GM10248 (cell line): ENCODE measurements at regions not wholly inside any gene's neighbourhood (a gene's known extent, or its start where the extent isn't known, plus 50 kb on each side); places are given as distances from the start of the nearest gene placed in this dataset.

Experiments
- CTCF ChIA-PET: fragments of 300-600 bp; sonication (Branson Sonifier 250); formaldehyde crosslinking; extraction: SDS; loops from one replicate; lab custom pipeline; 2021; ENCODE audit warnings: antibody characterized with exemption; lab: Yijun Ruan, JAX
- POLR2A ChIA-PET: fragments of 350-650 bp; sonication (Branson Sonifier 250); formaldehyde crosslinking; extraction: SDS; loops from one replicate; lab custom pipeline; 2020; ENCODE audit warnings: antibody characterized with exemption; lab: Yijun Ruan, JAX
- DNase-seq: peaks from one replicate; pipeline ENCODE4 v3.0.0; 2012; ENCODE audit errors: extremely low spot score
- TF ChIP-seq, protein P1 (sequence below): IDR thresholded peaks from 2 replicates; pipeline ENCODE4 v1.5.1; 2012; ENCODE audit warnings: mild to moderate bottlenecking, low read depth; ENCODE audit errors: extremely low read depth, missing control alignments, control extremely low read depth

DNA sequence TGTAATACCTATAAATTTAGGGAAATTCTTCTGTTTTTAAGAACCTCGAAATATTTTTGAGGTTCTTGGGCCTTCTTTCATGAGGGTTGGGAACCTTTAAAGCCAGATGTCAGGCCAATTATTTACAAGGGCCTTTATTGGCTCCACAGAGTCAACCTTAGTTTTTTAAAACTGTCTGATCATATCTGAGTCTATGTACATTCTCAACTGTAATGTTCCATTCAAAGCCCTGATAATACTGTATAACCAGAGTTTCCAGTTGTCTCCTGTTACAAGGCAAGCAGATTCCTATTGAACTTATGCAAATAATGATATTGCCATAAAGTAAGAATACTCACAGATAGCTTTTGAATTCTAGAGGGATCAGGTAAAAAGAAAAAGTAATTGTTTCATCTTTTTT is 545.5 kb downstream of the EPM2A start:
- TF ChIP-seq, protein P1, sequence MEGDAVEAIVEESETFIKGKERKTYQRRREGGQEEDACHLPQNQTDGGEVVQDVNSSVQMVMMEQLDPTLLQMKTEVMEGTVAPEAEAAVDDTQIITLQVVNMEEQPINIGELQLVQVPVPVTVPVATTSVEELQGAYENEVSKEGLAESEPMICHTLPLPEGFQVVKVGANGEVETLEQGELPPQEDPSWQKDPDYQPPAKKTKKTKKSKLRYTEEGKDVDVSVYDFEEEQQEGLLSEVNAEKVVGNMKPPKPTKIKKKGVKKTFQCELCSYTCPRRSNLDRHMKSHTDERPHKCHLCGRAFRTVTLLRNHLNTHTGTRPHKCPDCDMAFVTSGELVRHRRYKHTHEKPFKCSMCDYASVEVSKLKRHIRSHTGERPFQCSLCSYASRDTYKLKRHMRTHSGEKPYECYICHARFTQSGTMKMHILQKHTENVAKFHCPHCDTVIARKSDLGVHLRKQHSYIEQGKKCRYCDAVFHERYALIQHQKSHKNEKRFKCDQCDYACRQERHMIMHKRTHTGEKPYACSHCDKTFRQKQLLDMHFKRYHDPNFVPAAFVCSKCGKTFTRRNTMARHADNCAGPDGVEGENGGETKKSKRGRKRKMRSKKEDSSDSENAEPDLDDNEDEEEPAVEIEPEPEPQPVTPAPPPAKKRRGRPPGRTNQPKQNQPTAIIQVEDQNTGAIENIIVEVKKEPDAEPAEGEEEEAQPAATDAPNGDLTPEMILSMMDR: no peak
- DNase-seq: no peak
- ChIA-PET POLR2A (no interaction called here), CTCF (no interaction called here)

DNA sequence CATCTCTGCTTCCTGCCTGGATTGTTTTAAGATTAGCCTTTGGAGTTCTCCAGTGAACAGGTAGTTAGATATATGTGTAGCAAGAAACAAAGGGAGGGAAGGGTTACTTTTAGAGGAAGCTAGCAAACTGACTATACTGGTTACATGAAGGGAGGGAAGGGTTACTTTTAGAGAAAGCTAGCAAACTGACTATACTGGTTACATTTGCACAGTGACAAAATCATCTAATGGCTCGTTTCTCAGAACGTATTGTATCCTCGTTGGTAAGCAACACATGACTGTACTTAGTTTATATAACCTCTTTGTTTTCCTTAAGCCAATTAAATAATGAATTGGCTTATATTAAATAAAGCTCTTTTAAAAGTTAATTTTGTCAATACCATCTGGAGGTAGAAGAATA is 540.9 kb downstream of the EPM2A start:
- TF ChIP-seq, protein P1: no peak
- no peak for DNase-seq
- POLR2A ChIA-PET: no interaction called here
- CTCF ChIA-PET: no interaction called here

DNA sequence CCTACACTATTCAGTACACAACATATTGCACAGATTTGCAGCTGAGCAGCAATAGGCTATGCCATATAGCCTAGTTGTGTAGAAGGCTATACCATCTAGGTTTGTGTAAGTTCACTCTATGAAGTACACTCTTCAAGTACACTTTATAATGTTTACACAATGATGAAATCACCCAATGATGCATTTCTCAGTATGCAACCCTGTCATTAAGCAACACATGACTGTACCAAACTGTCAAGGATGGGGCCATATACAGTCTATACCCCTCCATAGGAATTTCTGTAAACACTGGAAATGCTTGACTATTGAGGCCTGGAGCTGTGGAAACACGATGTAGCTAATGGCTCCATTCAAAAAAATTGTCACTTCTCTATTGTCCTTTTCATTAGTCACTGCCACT is 535.4 kb downstream of the EPM2A start:
- TF ChIP-seq, protein P1: no peak
- ChIA-PET CTCF (interaction anchor here (1.0 to 1.3 kb wide), 2 partner anchors 10 to 40 kb away, joined by 3 read pairs; no protein-coding TSS in a partner anchor), POLR2A (no interaction called here)
- DNase-seq: no peak

DNA sequence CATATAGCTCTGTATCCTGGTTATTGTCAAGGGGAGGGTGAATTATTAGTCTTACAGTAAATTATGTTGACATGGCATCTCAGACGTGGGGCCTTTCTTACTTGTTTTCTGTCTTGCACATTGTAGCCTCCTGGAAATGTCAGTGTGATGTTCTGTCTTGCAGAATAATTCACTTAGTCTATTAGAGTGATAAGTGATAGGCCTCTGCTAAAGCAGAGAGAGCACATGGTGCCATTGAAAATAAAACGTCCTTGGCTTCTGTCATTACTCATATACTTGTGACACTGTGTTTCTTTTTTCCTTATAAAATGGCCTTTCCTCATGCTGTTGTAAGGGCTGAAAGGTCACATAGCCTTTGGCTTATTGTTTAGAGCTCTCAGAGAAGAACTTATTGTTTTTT is 531.0 kb downstream of the EPM2A start:
- DNase-seq: no peak
- TF ChIP-seq, protein P1: no peak
- CTCF ChIA-PET: interaction anchor here (1.6 kb wide), 1 partner anchor 9 kb away, joined by 5 read pairs; no protein-coding TSS in a partner anchor
- POLR2A ChIA-PET: no interaction called here

DNA sequence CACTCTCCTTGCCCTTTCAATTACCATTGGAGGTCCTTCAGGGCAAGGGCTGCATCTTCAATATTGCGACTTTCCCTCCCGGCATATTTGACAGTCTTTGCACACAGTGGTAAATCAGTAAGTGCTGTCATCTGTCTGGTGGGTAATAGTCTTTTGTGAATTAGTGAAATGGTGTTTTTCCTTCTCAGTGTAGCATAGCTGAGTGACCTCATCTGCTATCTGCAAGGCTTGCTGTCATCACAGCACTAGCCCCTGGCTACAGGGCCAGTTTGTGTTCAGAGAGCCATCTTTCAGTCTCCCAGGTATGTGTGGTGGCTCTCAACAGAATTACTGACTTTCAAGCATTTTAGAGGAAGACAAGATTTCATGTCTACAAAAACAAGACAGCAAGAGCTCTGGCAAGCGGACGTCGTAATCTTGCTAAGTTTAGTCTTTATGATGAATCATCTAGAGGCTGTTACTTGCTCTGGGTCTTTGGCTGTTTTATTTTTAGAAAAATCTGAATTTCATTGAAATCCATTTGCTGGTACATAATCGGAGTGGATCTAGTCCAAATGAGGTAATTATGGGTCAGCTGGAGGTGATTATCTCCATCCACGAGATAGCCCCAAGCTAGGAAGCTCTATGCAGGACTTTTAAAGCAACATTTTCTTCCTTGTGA is 528.9 kb downstream of the EPM2A start:
- ChIA-PET CTCF (no interaction called here), POLR2A (no interaction called here)
- TF ChIP-seq, protein P1: no peak
- DNase-seq: no peak

DNA sequence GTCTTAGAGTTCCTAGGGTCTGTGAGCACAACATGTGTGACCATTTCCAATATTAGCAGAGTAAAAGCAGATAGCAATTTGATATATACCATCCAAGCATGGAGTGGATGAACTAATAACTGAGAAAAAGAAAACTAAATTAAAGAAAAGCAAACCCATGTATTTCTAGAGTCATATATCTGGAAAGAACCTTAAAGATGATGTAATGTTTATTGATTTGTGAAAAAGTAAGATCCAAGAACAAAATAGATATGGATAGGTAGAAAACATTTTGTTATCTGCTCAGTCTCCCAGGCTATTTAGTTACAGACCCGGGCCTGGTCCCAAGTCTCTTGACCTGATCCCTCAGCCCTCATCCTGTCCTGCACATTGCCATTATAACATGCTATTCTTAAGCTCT is 526.8 kb downstream of the EPM2A start:
- CTCF ChIA-PET: interaction anchor here (2.6 kb wide), 1 partner anchor 10 kb away, joined by 6 read pairs; no protein-coding TSS in a partner anchor
- POLR2A ChIA-PET: no interaction called here
- DNase-seq: no peak
- TF ChIP-seq, protein P1: no peak
